GM18505 (cell line): ENCODE measurements at regions not wholly inside any gene's neighbourhood (a gene's known extent, or its start where the extent isn't known, plus 50 kb on each side); places are given as distances from the start of the nearest gene placed in this dataset.

ENCODE experiments used
- ATAC-seq: cut with Tn5 transposase; IDR thresholded peaks from one replicate; pipeline ENCODE4 v1.9.1; 2021; ENCODE audit not compliant: unreplicated experiment
- POLR2A ChIP-seq: IDR thresholded peaks from 4 replicates; pipeline ENCODE4 v1.6.1; 2011; ENCODE audit warnings: borderline replicate concordance; ENCODE audit not compliant: insufficient read depth, insufficient read length; ENCODE audit errors: extremely low read depth

GRCh38 chr15:56868170-56868569, 50.3 kb upstream of the TCF12 start:
- ATAC-seq, result no peak
- TF ChIP-seq POLR2A, result no peak

GRCh38 chr15:56866803-56867202, 51.6 kb upstream of the TCF12 start:
- ATAC-seq, result no peak
- no peak for TF ChIP-seq POLR2A

- no peak for ATAC-seq
- TF ChIP-seq POLR2A, result no peak
Measured at GRCh38 chr15:56857828-56858227, 60.6 kb upstream of the TCF12 start.

GRCh38 chr15:56856934-56857333, 61.5 kb upstream of the TCF12 start:
- no peak for ATAC-seq
- TF ChIP-seq POLR2A, result no peak

- no peak for ATAC-seq
- TF ChIP-seq POLR2A, result no peak
Measured at GRCh38 chr15:56844892-56845291, 73.6 kb upstream of the TCF12 start.

GRCh38 chr15:56844471-56844870, 74.0 kb upstream of the TCF12 start:
- no peak for TF ChIP-seq POLR2A
- no peak for ATAC-seq

- ATAC-seq, result no peak
- no peak for TF ChIP-seq POLR2A
Measured at GRCh38 chr15:56839641-56840040, 78.8 kb upstream of the TCF12 start.

GRCh38 chr15:56839099-56839498, 79.3 kb upstream of the TCF12 start:
- no peak for TF ChIP-seq POLR2A
- ATAC-seq, result no peak

GRCh38 chr15:56838085-56838484, 80.4 kb upstream of the TCF12 start:
- no peak for ATAC-seq
- no peak for TF ChIP-seq POLR2A

GRCh38 chr15:56837273-56837672, 81.2 kb upstream of the TCF12 start:
- ATAC-seq, result no peak
- TF ChIP-seq POLR2A, result no peak

- no peak for TF ChIP-seq POLR2A
- no peak for ATAC-seq
Measured at GRCh38 chr15:56835718-56836171, 82.7 kb upstream of the TCF12 start.

GRCh38 chr15:56832125-56832524, 86.3 kb upstream of the TCF12 start:
- no peak for ATAC-seq
- TF ChIP-seq POLR2A, result no peak

GRCh38 chr15:56831467-56832005, 86.9 kb upstream of the TCF12 start:
- ATAC-seq, result no peak
- no peak for TF ChIP-seq POLR2A

- no peak for TF ChIP-seq POLR2A
- no peak for ATAC-seq
Measured at GRCh38 chr15:56824175-56824574, 90.9 kb upstream of the ZNF280D start.
